ENCODE measurements at regions not wholly inside any gene's neighbourhood (a gene's known extent, or its start where the extent isn't known, plus 50 kb on each side); places are given as distances from the start of the nearest gene placed in this dataset.

DNA sequence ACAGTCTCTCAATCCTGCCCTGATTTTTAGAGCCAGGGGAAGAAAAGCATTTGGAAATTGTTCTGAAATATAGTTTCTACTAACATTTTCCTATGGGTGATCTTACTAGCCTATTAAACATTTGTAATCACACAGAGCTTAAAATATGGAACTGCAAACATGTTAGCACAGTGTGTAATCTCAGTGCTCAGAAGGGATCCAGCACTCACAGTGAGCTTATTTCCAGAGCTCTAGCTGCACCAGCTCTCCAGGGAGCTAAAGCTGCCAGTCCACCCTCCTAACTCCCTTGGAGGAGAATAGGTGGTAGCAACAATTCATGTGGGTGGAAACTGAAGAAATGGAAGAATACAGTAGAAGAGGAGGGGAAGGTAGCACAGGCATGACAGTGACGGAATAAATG, 64.9 kb upstream of the SYT1 start:
- TF ChIP-seq, protein P1, sequence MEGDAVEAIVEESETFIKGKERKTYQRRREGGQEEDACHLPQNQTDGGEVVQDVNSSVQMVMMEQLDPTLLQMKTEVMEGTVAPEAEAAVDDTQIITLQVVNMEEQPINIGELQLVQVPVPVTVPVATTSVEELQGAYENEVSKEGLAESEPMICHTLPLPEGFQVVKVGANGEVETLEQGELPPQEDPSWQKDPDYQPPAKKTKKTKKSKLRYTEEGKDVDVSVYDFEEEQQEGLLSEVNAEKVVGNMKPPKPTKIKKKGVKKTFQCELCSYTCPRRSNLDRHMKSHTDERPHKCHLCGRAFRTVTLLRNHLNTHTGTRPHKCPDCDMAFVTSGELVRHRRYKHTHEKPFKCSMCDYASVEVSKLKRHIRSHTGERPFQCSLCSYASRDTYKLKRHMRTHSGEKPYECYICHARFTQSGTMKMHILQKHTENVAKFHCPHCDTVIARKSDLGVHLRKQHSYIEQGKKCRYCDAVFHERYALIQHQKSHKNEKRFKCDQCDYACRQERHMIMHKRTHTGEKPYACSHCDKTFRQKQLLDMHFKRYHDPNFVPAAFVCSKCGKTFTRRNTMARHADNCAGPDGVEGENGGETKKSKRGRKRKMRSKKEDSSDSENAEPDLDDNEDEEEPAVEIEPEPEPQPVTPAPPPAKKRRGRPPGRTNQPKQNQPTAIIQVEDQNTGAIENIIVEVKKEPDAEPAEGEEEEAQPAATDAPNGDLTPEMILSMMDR (IDR thresholded peaks at IDR 0.05) = no peak
- no peaks in the 10 kb centered on the region for H3K4me1 Mint-ChIP-seq (ENCODE audit: unreplicated experiment)
- H3K27ac Mint-ChIP-seq (ENCODE audit: unreplicated experiment) = no peak overlapping the region
- peaks cover 5% of the 10 kb centered on the region for H3K27me3 Mint-ChIP-seq (ENCODE audit: unreplicated experiment)
- DNase-seq (ENCODE audit: extremely low spot score, unreplicated experiment) = no peak
- no peaks in the 10 kb centered on the region for H3K36me3 Mint-ChIP-seq (ENCODE audit: unreplicated experiment)
- H3K9me3 Mint-ChIP-seq (ENCODE audit: unreplicated experiment) = peaks cover 6% of the 10 kb centered on the region
- H3K4me3 Mint-ChIP-seq (ENCODE audit: unreplicated experiment) = no peak overlapping the region

DNA sequence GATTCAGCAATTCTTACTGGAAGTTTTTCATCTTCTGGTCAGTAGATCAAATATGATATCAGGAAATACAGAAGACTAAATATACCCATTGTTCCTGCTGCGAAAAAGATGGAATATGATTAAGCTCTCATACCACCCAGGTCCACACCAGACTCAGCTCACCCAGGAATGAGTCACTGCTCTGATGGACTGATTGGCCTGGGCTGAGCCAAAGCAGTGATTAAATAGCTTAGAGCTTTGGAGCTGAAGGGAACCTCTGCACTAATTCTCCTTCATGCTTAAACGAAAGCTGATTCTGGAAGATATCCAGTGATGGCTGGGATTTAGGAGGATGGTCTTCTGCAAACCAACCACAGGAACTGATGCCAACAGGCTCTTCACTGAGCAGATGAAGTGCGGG, 62.0 kb upstream of the SYT1 start:
- no peak overlapping the region for H3K27ac Mint-ChIP-seq (ENCODE audit: unreplicated experiment)
- no peak for DNase-seq (ENCODE audit: extremely low spot score, unreplicated experiment)
- peaks cover 7% of the 10 kb centered on the region for H3K27me3 Mint-ChIP-seq (ENCODE audit: unreplicated experiment)
- H3K9me3 Mint-ChIP-seq (ENCODE audit: unreplicated experiment) = no peaks in the 10 kb centered on the region
- H3K4me3 Mint-ChIP-seq (ENCODE audit: unreplicated experiment) = no peak overlapping the region
- H3K4me1 Mint-ChIP-seq (ENCODE audit: unreplicated experiment) = no peaks in the 10 kb centered on the region
- H3K36me3 Mint-ChIP-seq (ENCODE audit: unreplicated experiment) = no peaks in the 10 kb centered on the region
- TF ChIP-seq, protein P1 (IDR thresholded peaks at IDR 0.05) = no peak

DNA sequence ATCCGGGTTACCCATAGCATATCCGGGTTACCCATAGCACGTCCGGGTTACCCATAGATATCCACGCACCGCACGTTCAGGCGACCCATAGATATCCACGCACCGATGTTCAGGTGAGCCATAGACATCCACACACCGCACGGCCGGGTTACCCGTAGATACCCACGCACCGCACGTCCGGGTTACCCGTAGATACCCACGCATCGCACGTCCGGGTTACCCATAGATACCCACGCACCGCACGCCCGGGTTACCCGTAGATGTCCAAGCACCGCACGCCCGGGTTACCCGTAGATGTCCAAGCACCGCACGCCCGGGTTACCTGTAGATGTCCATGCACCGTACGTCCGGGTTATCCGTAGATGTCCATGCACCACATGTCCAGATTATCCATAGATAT, 60.3 kb upstream of the SYT1 start:
- Mint-ChIP-seq H3K27ac (ENCODE audit: unreplicated experiment) (no peak overlapping the region), H3K36me3 (ENCODE audit: unreplicated experiment) (no peaks in the 10 kb centered on the region), H3K4me3 (ENCODE audit: unreplicated experiment) (no peak overlapping the region), H3K27me3 (ENCODE audit: unreplicated experiment) (peaks cover 17% of the 10 kb centered on the region), H3K4me1 (ENCODE audit: unreplicated experiment) (no peaks in the 10 kb centered on the region), H3K9me3 (ENCODE audit: unreplicated experiment) (no peaks in the 10 kb centered on the region)
- TF ChIP-seq, protein P1 (IDR thresholded peaks at IDR 0.05) = no peak
- no peak for DNase-seq (ENCODE audit: extremely low spot score, unreplicated experiment)

All from osteocyte (in vitro differentiated cells).